Skeletal muscle tissue (tissue), 3 donors: ENCODE measurements at regions not wholly inside any gene's neighbourhood (a gene's known extent, or its start where the extent isn't known, plus 50 kb on each side); places are given as distances from the start of the nearest gene placed in this dataset.

Experiments
- H3K27ac ChIP-seq: one replicate; pipeline ENCODE4 v1.7.0; 2013; ENCODE audit warnings: mild to moderate bottlenecking, low read depth, low read length, inconsistent platforms
- H3K27me3 ChIP-seq, 3 donors: one replicate each; pipeline ENCODE4 v1.7.0; 2013; ENCODE audit warnings: low read length in 3 of 3; ENCODE audit not compliant: control insufficient read depth in 3 of 3, insufficient read depth in 3 of 3
- H3K36me3 ChIP-seq, 3 donors: one replicate each; pipeline ENCODE4 v1.7.0; 2013; ENCODE audit warnings: low read length in 3 of 3; ENCODE audit not compliant: control insufficient read depth in 3 of 3, insufficient read depth in 3 of 3
- H3K4me1 ChIP-seq, 3 donors: one replicate each; pipeline ENCODE4 v1.7.0; 2013; ENCODE audit warnings: low read length in 3 of 3, mild to moderate bottlenecking in 3 of 3; ENCODE audit not compliant: control insufficient read depth in 3 of 3, insufficient read depth in 3 of 3
- H3K4me3 ChIP-seq, 3 donors: one replicate each; pipeline ENCODE4 v1.7.0; 2013; ENCODE audit warnings: low read length in 3 of 3
- H3K9ac ChIP-seq, 3 donors: one replicate each; pipeline ENCODE4 v1.7.0; 2013; ENCODE audit warnings: low read length in 3 of 3, mild to moderate bottlenecking in 3 of 3, moderate library complexity in 2 of 3, low read depth in 1 of 3
- H3K9me3 ChIP-seq, 3 donors: one replicate each; pipeline ENCODE4 v1.7.0; 2013; ENCODE audit warnings: low read length in 3 of 3; ENCODE audit not compliant: control insufficient read depth in 3 of 3
- donor health status: Osteomylitis.

- Histone ChIP-seq H3K9ac (no peak overlapping the region), H3K36me3 (no peaks in the 10 kb centered on the region), H3K9me3 (no peaks in the 10 kb centered on the region), H3K27me3 (no peaks in the 10 kb centered on the region), H3K4me1 (no peaks in the 10 kb centered on the region), H3K4me3 (no peak overlapping the region), H3K27ac (no peak overlapping the region)
Measured at GRCh38 chr12:41881891-41882805, 262.5 kb downstream of the GXYLT1 start.

DNA sequence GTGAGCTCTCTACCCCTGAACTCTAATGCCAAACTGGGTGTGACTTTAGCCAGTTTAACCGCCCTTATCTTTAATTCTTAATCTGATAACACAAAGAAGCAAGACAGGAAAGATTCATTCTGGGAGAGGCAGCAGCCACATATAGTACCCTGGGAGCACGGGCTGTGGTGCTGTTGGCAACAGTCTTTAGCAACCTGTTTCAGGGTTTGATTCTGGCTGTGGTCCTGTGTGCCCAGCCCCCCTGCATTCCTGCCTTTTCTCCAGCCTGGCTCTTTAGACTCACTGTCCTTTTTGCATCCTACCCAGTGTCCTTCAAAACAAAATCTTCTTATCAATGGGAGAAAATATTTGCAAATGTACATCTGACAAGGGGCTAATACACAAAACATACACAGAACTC, 275.2 kb downstream of the GXYLT1 start:
- Histone ChIP-seq H3K36me3 (no peaks in the 10 kb centered on the region), H3K4me3 (no peak overlapping the region), H3K27ac (no peak overlapping the region), H3K4me1 (no peaks in the 10 kb centered on the region), H3K9me3 (no peaks in the 10 kb centered on the region), H3K9ac (no peak overlapping the region), H3K27me3 (no peaks in the 10 kb centered on the region)

DNA sequence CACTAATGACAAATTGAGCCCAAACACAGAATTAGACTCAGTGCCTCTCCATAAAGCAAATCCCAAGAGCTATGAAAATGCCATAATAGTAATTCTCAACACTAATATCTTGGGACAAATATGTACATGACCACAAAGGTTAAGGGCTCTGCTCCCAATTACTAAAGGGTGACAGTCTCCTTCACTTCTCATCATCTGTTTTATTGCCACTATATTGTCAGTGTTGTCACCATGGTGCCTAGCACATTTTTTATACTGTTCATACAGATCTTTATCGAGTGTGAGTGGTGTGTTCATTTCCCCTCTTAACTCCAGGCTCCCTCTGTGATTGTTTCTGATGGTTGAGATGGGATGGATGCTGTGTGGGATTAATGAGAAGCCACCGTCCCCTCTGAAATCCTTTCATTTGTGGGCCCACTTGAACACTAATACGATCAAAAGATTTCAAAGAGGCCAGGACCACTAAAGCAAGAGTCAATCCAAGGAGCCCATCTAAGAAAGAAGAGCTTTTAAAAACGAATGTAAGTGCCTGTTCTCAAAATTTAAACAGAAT, 277.7 kb downstream of the GXYLT1 start:
- Histone ChIP-seq H3K4me1 (no peaks in the 10 kb centered on the region), H3K27me3 (no peaks in the 10 kb centered on the region), H3K36me3 (no peaks in the 10 kb centered on the region), H3K27ac (no peak overlapping the region), H3K9me3 (peaks cover 0 to 3% (median 0%) of the 10 kb centered on the region in 3 donors), H3K4me3 (no peak overlapping the region), H3K9ac (no peak overlapping the region)

DNA sequence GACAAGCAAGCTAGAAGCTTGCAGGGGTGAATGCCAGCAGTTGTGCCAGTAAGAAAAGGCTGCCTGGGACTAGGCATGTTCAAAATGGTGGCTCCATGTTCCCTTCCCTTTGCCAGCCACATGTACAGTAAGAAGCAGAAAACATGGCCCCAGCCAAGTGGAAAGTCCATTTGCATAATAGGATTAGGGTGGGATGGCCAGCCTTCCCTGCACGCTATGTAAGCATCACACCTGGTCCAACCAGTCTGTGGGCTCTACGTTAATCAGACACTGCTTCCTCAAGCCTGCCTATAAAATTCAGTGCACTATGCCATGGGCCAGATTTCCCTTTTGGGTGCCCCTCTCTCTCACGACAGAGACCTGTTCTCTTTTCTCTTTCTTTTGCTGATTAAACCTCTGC, 288.4 kb downstream of the GXYLT1 start:
- Histone ChIP-seq H3K4me1 (no peaks in the 10 kb centered on the region), H3K27ac (no peak overlapping the region), H3K36me3 (no peaks in the 10 kb centered on the region), H3K27me3 (no peaks in the 10 kb centered on the region), H3K9me3 (peaks cover 0 to 3% (median 2%) of the 10 kb centered on the region in 3 donors), H3K9ac (no peak overlapping the region), H3K4me3 (no peak overlapping the region)

DNA sequence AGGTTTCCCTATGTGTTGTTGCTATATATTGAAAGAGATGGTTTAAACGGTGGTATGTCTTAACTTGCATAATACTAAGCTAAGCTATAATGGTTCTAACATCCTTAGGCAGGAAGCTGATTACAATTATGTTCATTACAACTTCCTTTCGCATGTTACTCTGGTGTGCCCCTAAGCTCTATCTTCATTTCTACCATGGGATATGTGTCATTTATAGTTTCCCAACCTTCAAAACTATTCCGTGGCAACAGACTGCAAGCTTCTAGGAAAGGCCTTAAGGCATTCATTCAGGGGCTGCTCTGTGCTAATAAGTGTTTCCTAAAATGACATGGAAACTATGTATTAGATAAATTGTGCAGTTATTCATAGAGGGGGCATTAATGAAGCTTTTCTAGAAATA, 294.6 kb downstream of the GXYLT1 start:
- H3K4me1 ChIP-seq, result no peaks in the 10 kb centered on the region
- H3K4me3 ChIP-seq, result no peak overlapping the region
- H3K36me3 ChIP-seq, result no peaks in the 10 kb centered on the region
- H3K9me3 ChIP-seq, result peaks cover 2 to 4% (median 3%) of the 10 kb centered on the region in 3 donors
- H3K27me3 ChIP-seq, result no peaks in the 10 kb centered on the region
- H3K27ac ChIP-seq, result no peak overlapping the region
- H3K9ac ChIP-seq, result no peak overlapping the region

DNA sequence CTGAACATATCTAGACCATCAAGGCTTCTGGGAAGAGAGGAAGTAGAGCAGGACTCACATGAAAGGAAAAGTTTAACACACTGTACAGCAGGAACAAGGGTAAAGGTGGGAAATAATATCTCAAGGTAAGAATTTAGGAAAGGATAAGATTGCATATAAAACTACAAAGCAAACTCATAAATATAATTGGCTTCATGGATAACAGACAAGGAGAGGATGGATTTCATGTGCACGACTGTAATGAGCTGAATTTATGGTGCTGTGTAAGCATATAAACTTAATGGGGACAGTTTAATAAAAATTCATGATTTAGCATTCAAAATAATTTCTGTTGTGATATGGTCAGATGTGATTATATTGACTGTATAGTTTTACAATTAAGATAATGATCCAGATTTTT, 298.0 kb downstream of the GXYLT1 start:
- Histone ChIP-seq H3K4me3 (no peak overlapping the region), H3K9me3 (peaks cover 2 to 4% (median 3%) of the 10 kb centered on the region in 3 donors), H3K27me3 (no peaks in the 10 kb centered on the region), H3K27ac (no peak overlapping the region), H3K4me1 (no peaks in the 10 kb centered on the region), H3K36me3 (no peaks in the 10 kb centered on the region), H3K9ac (no peak overlapping the region)

DNA sequence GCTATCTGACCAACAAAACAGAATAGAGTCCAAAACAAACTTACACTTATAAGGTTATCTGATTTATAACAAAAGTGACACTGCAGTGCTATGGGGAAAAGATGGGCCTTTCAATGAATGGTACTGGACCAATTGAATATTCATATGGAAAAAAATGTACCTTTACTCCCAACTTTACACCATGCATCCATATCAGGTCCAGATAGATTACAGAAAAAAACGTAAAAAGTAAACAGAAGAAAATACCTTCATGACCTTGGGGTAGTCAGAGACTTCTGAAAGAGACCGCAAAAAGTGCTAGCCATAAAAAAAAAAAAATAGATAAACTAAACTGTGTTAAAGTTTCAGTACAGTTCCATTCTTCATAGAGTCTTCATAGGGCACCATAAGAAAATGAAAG, 308.3 kb downstream of the GXYLT1 start:
- Histone ChIP-seq H3K4me3 (no peak overlapping the region), H3K9me3 (no peaks in the 10 kb centered on the region), H3K9ac (no peak overlapping the region), H3K36me3 (no peaks in the 10 kb centered on the region), H3K4me1 (no peaks in the 10 kb centered on the region), H3K27me3 (no peaks in the 10 kb centered on the region), H3K27ac (no peak overlapping the region)

- no peak overlapping the region for H3K4me3 ChIP-seq
- no peak overlapping the region for H3K27ac ChIP-seq
- H3K9ac ChIP-seq, result no peak overlapping the region
- H3K36me3 ChIP-seq, result no peaks in the 10 kb centered on the region
- H3K9me3 ChIP-seq, result no peaks in the 10 kb centered on the region
- H3K4me1 ChIP-seq, result no peaks in the 10 kb centered on the region
- no peaks in the 10 kb centered on the region for H3K27me3 ChIP-seq
Measured at GRCh38 chr12:41835556-41835955, 309.1 kb downstream of the GXYLT1 start.

- Histone ChIP-seq H3K36me3 (no peaks in the 10 kb centered on the region), H3K4me1 (no peaks in the 10 kb centered on the region), H3K9ac (no peak overlapping the region), H3K27me3 (no peaks in the 10 kb centered on the region), H3K4me3 (no peak overlapping the region), H3K9me3 (no peaks in the 10 kb centered on the region), H3K27ac (no peak overlapping the region)
Measured at GRCh38 chr12:41819948-41820347, 324.7 kb downstream of the GXYLT1 start.

- Histone ChIP-seq H3K27ac (no peak overlapping the region), H3K9me3 (no peaks in the 10 kb centered on the region), H3K27me3 (no peaks in the 10 kb centered on the region), H3K4me3 (no peak overlapping the region), H3K9ac (no peak overlapping the region), H3K36me3 (no peaks in the 10 kb centered on the region), H3K4me1 (no peaks in the 10 kb centered on the region)
Measured at GRCh38 chr12:41804026-41804425, 340.6 kb downstream of the GXYLT1 start.
